GM12864 (cell line): ENCODE measurements at regions not wholly inside any gene's neighbourhood (a gene's known extent, or its start where the extent isn't known, plus 50 kb on each side); places are given as distances from the start of the nearest gene placed in this dataset.

Experiments
- DNase-seq: peaks from one replicate; pipeline ENCODE4 v3.0.0-alpha.2; 2011; ENCODE audit warnings: low read depth
- H3K4me3 ChIP-seq: 2 replicates; pipeline ENCODE4 v1.5.1; 2011; ENCODE audit warnings: mild to moderate bottlenecking, low read depth, low read length, control low read depth
- TF ChIP-seq, protein P1 (sequence below): IDR thresholded peaks from 2 replicates; pipeline ENCODE4 v1.5.1; 2011; ENCODE audit warnings: low read depth, mild to moderate bottlenecking, moderate library complexity, low read length, control low read depth, inconsistent platforms; ENCODE audit errors: missing control alignments

DNA sequence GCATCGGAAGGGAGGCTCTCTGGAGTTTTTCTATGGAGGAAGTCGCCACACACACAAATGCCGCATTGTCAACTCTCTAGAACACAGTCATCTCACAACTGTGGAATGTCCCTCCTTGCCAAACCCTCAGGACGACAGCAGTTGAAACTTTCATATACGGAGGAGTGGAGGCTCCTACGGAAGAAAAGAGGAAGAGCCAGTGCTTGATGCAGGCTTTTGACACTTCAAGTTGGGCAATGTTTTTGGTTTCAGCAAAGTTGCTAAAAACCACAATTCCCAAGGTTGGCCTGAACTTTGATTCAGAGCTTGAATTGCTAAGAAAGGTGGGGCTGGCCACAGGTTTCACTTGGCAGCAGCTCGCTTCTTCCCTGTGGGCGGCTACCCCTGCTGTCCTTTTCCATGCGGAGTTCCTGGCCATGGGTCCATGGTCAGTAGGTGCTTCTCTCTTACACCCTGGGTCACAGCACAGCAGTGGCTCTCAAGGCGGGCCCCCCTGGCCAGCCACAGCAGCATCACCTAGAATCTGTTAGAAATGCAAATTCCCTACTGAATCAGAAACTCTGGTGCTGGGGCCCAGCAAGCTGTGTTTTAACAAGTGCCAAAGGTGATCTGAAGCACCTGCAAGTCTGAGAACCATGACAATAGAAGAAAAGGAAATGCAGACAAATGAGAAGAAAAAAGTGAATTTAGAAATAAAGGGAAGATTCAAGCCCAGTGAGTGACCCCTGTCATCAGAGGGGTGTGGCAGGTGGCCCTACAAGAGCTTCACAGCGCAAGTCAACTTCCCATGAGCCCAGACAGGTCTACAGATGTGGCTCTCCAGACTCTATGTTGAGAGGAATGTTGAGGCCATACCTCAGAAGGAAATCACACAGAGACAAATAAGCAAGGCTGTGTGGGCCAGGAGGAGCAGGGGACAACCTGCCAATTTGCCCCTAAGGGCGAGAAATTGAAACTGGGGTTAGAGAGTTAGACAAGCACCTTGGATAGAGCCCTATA is 856.4 kb downstream of the RNF144A start:
- TF ChIP-seq, protein P1, sequence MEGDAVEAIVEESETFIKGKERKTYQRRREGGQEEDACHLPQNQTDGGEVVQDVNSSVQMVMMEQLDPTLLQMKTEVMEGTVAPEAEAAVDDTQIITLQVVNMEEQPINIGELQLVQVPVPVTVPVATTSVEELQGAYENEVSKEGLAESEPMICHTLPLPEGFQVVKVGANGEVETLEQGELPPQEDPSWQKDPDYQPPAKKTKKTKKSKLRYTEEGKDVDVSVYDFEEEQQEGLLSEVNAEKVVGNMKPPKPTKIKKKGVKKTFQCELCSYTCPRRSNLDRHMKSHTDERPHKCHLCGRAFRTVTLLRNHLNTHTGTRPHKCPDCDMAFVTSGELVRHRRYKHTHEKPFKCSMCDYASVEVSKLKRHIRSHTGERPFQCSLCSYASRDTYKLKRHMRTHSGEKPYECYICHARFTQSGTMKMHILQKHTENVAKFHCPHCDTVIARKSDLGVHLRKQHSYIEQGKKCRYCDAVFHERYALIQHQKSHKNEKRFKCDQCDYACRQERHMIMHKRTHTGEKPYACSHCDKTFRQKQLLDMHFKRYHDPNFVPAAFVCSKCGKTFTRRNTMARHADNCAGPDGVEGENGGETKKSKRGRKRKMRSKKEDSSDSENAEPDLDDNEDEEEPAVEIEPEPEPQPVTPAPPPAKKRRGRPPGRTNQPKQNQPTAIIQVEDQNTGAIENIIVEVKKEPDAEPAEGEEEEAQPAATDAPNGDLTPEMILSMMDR, result no peak
- H3K4me3 ChIP-seq, result no peak overlapping the region
- peak; percentile 64 for DNase-seq

DNA sequence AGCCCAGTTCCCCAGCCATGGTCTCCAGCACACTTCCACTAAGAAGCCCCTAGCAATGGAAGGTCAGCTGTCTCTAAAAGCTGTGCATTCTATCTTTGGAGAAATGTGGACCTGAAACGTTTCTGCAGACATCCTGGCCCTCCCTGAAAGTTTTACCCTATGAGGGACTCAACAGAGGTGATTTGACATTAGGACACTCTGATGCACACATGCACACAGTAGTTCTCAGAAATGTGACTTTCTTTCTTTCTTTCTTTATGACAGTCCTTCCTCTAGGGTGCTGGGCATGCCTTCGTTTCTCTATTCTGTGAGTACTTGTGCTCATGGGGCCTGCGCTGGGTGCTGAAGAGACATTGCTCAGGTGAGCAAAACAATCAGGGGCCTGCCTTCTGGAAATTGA is 857.3 kb downstream of the RNF144A start:
- no peak for DNase-seq
- TF ChIP-seq, protein P1, result no peak
- no peak overlapping the region for H3K4me3 ChIP-seq

DNA sequence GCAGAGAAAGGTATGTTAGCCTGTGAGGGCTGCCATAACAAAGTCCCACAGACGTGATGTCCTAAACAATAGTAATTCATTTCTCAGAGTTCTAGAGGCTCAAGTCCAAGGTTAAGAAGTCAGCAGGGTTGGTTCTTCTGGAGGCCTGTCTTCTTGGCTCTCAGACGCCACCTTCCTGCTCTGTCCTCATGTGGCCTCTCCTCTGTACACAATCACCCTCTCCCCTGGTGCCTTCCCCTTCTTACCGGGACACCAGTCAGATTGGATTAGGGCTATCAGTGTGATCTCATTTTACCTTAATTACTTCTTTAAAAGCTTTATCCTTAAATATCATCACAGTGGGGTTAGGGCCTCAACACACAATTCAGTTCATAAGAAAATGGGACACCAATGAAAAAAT is 860.5 kb downstream of the RNF144A start:
- no peak for DNase-seq
- TF ChIP-seq, protein P1, result no peak
- no peak overlapping the region for H3K4me3 ChIP-seq

DNA sequence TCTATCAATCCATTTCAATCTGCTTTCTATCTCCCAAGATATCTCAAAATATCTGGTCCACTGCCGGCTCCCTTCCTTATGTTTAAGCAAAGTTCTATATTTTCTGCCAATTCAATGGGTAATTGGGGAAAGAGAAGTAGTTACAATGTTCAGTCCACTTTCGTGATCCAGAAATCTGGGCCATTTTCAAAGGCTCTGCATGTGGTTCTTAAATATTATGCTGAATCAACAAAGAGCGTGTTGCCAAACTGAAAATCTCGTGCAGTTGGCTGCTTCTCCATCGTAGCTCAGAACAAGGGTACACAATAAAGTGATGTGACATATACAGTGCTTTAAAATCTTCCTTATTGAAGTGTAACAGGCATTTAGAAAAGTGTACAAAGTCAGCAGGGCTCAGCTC is 863.1 kb downstream of the RNF144A start:
- TF ChIP-seq, protein P1, result no peak
- H3K4me3 ChIP-seq, result no peak overlapping the region
- no peak for DNase-seq

DNA sequence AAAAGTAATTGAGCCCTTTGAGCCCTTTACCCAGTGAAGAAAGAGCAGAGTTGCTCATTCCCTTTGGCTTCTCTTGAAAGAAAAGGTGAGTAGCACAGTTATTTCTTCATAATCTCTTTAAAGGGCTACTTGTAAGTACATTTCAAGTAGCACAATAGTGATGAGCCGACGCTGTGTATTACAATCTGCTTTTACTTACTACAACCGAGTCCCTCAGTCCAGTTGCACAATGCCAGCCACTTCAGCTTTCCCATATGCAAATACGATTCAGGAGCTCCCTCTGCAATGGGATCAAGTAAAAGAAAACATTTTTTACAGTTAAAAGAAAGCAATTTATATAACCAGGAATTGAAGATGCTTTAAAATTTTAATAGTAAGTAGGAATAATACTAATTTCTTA is 868.5 kb downstream of the RNF144A start:
- TF ChIP-seq, protein P1, result no peak
- H3K4me3 ChIP-seq, result no peak overlapping the region

DNA sequence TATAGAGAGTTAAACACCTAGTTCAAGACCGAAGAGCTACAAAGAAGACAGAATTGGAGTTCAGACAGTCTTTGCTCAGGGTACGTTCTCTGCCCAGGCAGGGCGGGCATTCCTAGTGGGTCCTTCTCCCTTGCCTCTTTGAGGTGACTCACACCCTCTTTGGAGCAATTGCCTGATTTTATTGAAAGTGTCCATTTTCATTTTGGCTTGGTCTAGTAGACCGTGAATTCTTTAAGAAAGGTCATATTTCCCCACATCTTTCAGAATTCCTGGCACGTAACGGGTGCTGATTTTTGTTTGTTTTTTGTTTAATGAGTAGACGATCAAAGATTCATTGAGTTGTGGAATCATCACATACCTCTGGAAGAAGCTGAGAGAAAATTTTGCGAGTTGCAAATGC is 871.5 kb downstream of the RNF144A start:
- DNase-seq, result no peak
- H3K4me3 ChIP-seq, result no peak overlapping the region
- TF ChIP-seq, protein P1, result no peak

More for the DNA sequence above, 868.5 kb downstream of the RNF144A start:
- no peak for DNase-seq
